ENCODE measurements at regions not wholly inside any gene's neighbourhood (a gene's known extent, or its start where the extent isn't known, plus 50 kb on each side); places are given as distances from the start of the nearest gene placed in this dataset.
"Not testable (repeated sequence)": the region's sequence is repeated elsewhere in the genome, so short reads cannot be mapped to it uniquely, and the experiment has no call there.

GRCh38 chr14:71336489-71337192 is 429.4 kb downstream of the PCNX1 start:
- ATAC-seq (no peak), DNase-seq (no peak)
- peaks cover 7 to 17% of the 10 kb centered on the region in 2 donors for H3K9me3 Mint-ChIP-seq
- peaks cover 46% of the 10 kb centered on the region for H3K4me1 Mint-ChIP-seq
- no peaks in the 10 kb centered on the region for H3K27me3 Mint-ChIP-seq
- H3K27ac Mint-ChIP-seq: no peak overlapping the region
- no peak overlapping the region for H3K4me3 Mint-ChIP-seq

- no peak overlapping the region for H3K4me3 Mint-ChIP-seq
- H3K27me3 Mint-ChIP-seq: no peaks in the 10 kb centered on the region
- ATAC-seq (no peak), DNase-seq (no peak)
- H3K27ac Mint-ChIP-seq: no peak overlapping the region
- H3K4me1 Mint-ChIP-seq: peaks cover 34% of the 10 kb centered on the region
- H3K9me3 Mint-ChIP-seq: peaks cover 7 to 17% of the 10 kb centered on the region in 2 donors
Measured at GRCh38 chr14:71338153-71338552, 430.9 kb downstream of the PCNX1 start.

- peaks cover 0 to 17% of the 10 kb centered on the region in 2 donors for H3K9me3 Mint-ChIP-seq
- H3K27me3 Mint-ChIP-seq: no peaks in the 10 kb centered on the region
- no peak overlapping the region for H3K27ac Mint-ChIP-seq
- no peak for DNase-seq
- ATAC-seq: no peak
- H3K4me3 Mint-ChIP-seq: no peak overlapping the region
- H3K4me1 Mint-ChIP-seq: peaks cover 28% of the 10 kb centered on the region
Measured at GRCh38 chr14:71339650-71340415, 432.6 kb downstream of the PCNX1 start.

- no peak overlapping the region for H3K27ac Mint-ChIP-seq
Measured at GRCh38 chr14:71341156-71341555, 433.9 kb downstream of the PCNX1 start.

GRCh38 chr14:71343724-71344123 is 436.5 kb downstream of the PCNX1 start:
- Mint-ChIP-seq H3K9me3 (no peaks in the 10 kb centered on the region), H3K27me3 (no peaks in the 10 kb centered on the region), H3K4me3 (no peak overlapping the region), H3K27ac (peak overlapping the region in 1 of 2 donors; percentile 79), H3K4me1 (peaks cover 21% of the 10 kb centered on the region)
- no peak for DNase-seq
- no peak for ATAC-seq

More at GRCh38 chr14:71341156-71341555, 433.9 kb downstream of the PCNX1 start:
- DNase-seq (no peak), ATAC-seq (no peak)
- H3K27me3 Mint-ChIP-seq: no peaks in the 10 kb centered on the region
- no peak overlapping the region for H3K4me3 Mint-ChIP-seq
- H3K9me3 Mint-ChIP-seq: peaks cover 0 to 17% of the 10 kb centered on the region in 2 donors
- H3K4me1 Mint-ChIP-seq: peaks cover 21% of the 10 kb centered on the region

GRCh38 chr14:71344506-71344905 is 437.2 kb downstream of the PCNX1 start:
- Mint-ChIP-seq H3K27me3 (no peaks in the 10 kb centered on the region), H3K9me3 (no peaks in the 10 kb centered on the region), H3K27ac (no peak overlapping the region), H3K4me3 (no peak overlapping the region), H3K4me1 (peaks cover 29% of the 10 kb centered on the region)
- no peak for DNase-seq
- ATAC-seq: no peak

- no peak for DNase-seq
- no peak for ATAC-seq
- Mint-ChIP-seq H3K4me1 (peaks cover 33% of the 10 kb centered on the region), H3K9me3 (no peaks in the 10 kb centered on the region), H3K4me3 (no peak overlapping the region), H3K27me3 (no peaks in the 10 kb centered on the region), H3K27ac (no peak overlapping the region)
Measured at GRCh38 chr14:71346685-71347084, 439.4 kb downstream of the PCNX1 start.

- no peak for DNase-seq
- H3K27ac Mint-ChIP-seq: no peak overlapping the region
- H3K27me3 Mint-ChIP-seq: no peaks in the 10 kb centered on the region
- no peak overlapping the region for H3K4me3 Mint-ChIP-seq
- no peak for ATAC-seq
- H3K4me1 Mint-ChIP-seq: peaks cover 34% of the 10 kb centered on the region
- H3K9me3 Mint-ChIP-seq: peaks cover 0 to 5% of the 10 kb centered on the region in 2 donors
Measured at GRCh38 chr14:71348394-71348793, 441.1 kb downstream of the PCNX1 start.

GRCh38 chr14:71348817-71349216 is 441.6 kb downstream of the PCNX1 start:
- peaks cover 33% of the 10 kb centered on the region for H3K4me1 Mint-ChIP-seq
- no peak for ATAC-seq
- DNase-seq: no peak
- H3K9me3 Mint-ChIP-seq: peaks cover 0 to 8% of the 10 kb centered on the region in 2 donors
- no peaks in the 10 kb centered on the region for H3K27me3 Mint-ChIP-seq
- no peak overlapping the region for H3K4me3 Mint-ChIP-seq
- no peak overlapping the region for H3K27ac Mint-ChIP-seq

- DNase-seq: no peak
- Mint-ChIP-seq H3K4me3 (no peak overlapping the region), H3K4me1 (peaks cover 54% of the 10 kb centered on the region), H3K27ac (no peak overlapping the region), H3K27me3 (no peaks in the 10 kb centered on the region), H3K9me3 (peaks cover 10 to 20% of the 10 kb centered on the region in 2 donors)
- no peak for ATAC-seq
Measured at GRCh38 chr14:71354142-71354541, 446.9 kb downstream of the PCNX1 start.

- no peaks in the 10 kb centered on the region for H3K27me3 Mint-ChIP-seq
- peaks cover 54% of the 10 kb centered on the region for H3K4me1 Mint-ChIP-seq
- no peak overlapping the region for H3K4me3 Mint-ChIP-seq
- H3K27ac Mint-ChIP-seq: no peak overlapping the region
- no peak for ATAC-seq
- H3K9me3 Mint-ChIP-seq: peaks cover 12 to 26% of the 10 kb centered on the region in 2 donors
- no peak for DNase-seq
Measured at GRCh38 chr14:71354801-71355200, 447.5 kb downstream of the PCNX1 start.

GRCh38 chr14:71355324-71356201 is 448.3 kb downstream of the PCNX1 start:
- peak overlapping the region in 1 of 2 donors; percentile 27 for H3K27ac Mint-ChIP-seq
- ATAC-seq (no peak), DNase-seq (no peak)
- no peaks in the 10 kb centered on the region for H3K27me3 Mint-ChIP-seq
- peaks cover 12 to 29% of the 10 kb centered on the region in 2 donors for H3K9me3 Mint-ChIP-seq
- H3K4me3 Mint-ChIP-seq: no peak overlapping the region
- H3K4me1 Mint-ChIP-seq: peaks cover 50% of the 10 kb centered on the region

GRCh38 chr14:71358209-71358931 is 451.1 kb downstream of the PCNX1 start:
- Mint-ChIP-seq H3K27me3 (no peaks in the 10 kb centered on the region), H3K4me3 (no peak overlapping the region), H3K9me3 (peaks cover 12 to 35% of the 10 kb centered on the region in 2 donors), H3K27ac (no peak overlapping the region), H3K4me1 (peaks cover 58% of the 10 kb centered on the region)
- no peak for DNase-seq
- ATAC-seq: no peak

- H3K4me3 Mint-ChIP-seq, DNase-seq, ATAC-seq, H3K27me3 Mint-ChIP-seq: not testable (repeated sequence)
- H3K27ac Mint-ChIP-seq: peak overlapping the region in 1 of 2 donors; percentile 79
- peaks cover 56% of the 10 kb centered on the region for H3K4me1 Mint-ChIP-seq
- peaks cover 12 to 32% of the 10 kb centered on the region in 2 donors for H3K9me3 Mint-ChIP-seq
Measured at GRCh38 chr14:71358932-71359421, 451.7 kb downstream of the PCNX1 start.

- DNase-seq (no peak), ATAC-seq (no peak)
- Mint-ChIP-seq H3K27ac (peak overlapping the region in 1 of 2 donors; percentile 10), H3K27me3 (no peaks in the 10 kb centered on the region), H3K4me1 (peaks cover 58% of the 10 kb centered on the region), H3K4me3 (no peak overlapping the region), H3K9me3 (peaks cover 12 to 32% of the 10 kb centered on the region in 2 donors)
Measured at GRCh38 chr14:71359823-71360222, 452.6 kb downstream of the PCNX1 start.
